B cell (primary cell): ENCODE measurements at regions not wholly inside any gene's neighbourhood (a gene's known extent, or its start where the extent isn't known, plus 50 kb on each side); places are given as distances from the start of the nearest gene placed in this dataset.

Source experiments
- CTCF ChIP-seq: fragments of 200-600 bp; IDR thresholded peaks from one replicate; pipeline ENCODE4 v1.8.0; 2022; ENCODE audit warnings: antibody characterized with exemption, mild to moderate bottlenecking
- EZH2 ChIP-seq: IDR thresholded peaks from 2 replicates; pipeline ENCODE4 v1.6.1; 2012; ENCODE audit warnings: borderline replicate concordance, low read depth, mild to moderate bottlenecking, moderate library complexity, low read length; ENCODE audit not compliant: insufficient read depth, poor library complexity, severe bottlenecking

GRCh38 chr5:96080557-96080956 is 118.9 kb upstream of the ELL2 start:
- TF ChIP-seq CTCF = no peak
- no peak for TF ChIP-seq EZH2
